ENCODE measurements at regions not wholly inside any gene's neighbourhood (a gene's known extent, or its start where the extent isn't known, plus 50 kb on each side); places are given as distances from the start of the nearest gene placed in this dataset.
"Not testable (repeated sequence)": the region's sequence is repeated elsewhere in the genome, so short reads cannot be mapped to it uniquely, and the experiment has no call there.

- Histone ChIP-seq H3K4me1 (peaks cover 0 to 3% (median 0%) of the 10 kb centered on the region in 4 donors), H3K9me3 (no peaks in the 10 kb centered on the region), H3K27me3 (no peaks in the 10 kb centered on the region), H3K27ac (replicated peaks in 1 of 4) (no peak overlapping the region), H3K4me3 (no peak overlapping the region), H3K36me3 (no peaks in the 10 kb centered on the region)
- no peak for TF ChIP-seq POLR2A (IDR thresholded peaks at IDR 0.05; ENCODE audit: low read depth)
- TF ChIP-seq CTCF (IDR thresholded peaks at IDR 0.05), result no peak
- TF ChIP-seq EP300 (IDR thresholded peaks at IDR 0.05), result no peak
- no peak for TF ChIP-seq POLR2AphosphoS5 (IDR thresholded peaks at IDR 0.05)
- 91% methylated on average over 2 of the region's 2 CpGs for WGBS
- intact Hi-C loops (cut with DNase I), result no loop called here
- no peak for DNase-seq (ENCODE audit: extremely low spot score)
Measured at GRCh38 chr5:126055348-126055729, 367.9 kb upstream of the GRAMD2B start.

GRCh38 chr5:126056352-126056751 lies 366.9 kb upstream of the GRAMD2B start:
- Histone ChIP-seq H3K9me3 (no peaks in the 10 kb centered on the region), H3K4me1 (peaks cover 0 to 3% (median 0%) of the 10 kb centered on the region in 4 donors), H3K27me3 (no peaks in the 10 kb centered on the region), H3K27ac (replicated peaks in 1 of 4) (no peak overlapping the region), H3K4me3 (no peak overlapping the region), H3K36me3 (no peaks in the 10 kb centered on the region)
- intact Hi-C loops (cut with DNase I), result no loop called here
- WGBS, result 71% methylated on average over 1 of the region's 1 CpG
- DNase-seq (ENCODE audit: extremely low spot score), result no peak
- no peak for TF ChIP-seq POLR2A (IDR thresholded peaks at IDR 0.05; ENCODE audit: low read depth)
- no peak for TF ChIP-seq EP300 (IDR thresholded peaks at IDR 0.05)
- no peak for TF ChIP-seq POLR2AphosphoS5 (IDR thresholded peaks at IDR 0.05)
- TF ChIP-seq CTCF (IDR thresholded peaks at IDR 0.05), result no peak

GRCh38 chr5:126056851-126057622 lies 366.2 kb upstream of the GRAMD2B start:
- no peak for TF ChIP-seq POLR2A (IDR thresholded peaks at IDR 0.05; ENCODE audit: low read depth)
- TF ChIP-seq POLR2AphosphoS5 (IDR thresholded peaks at IDR 0.05), result no peak
- TF ChIP-seq EP300 (IDR thresholded peaks at IDR 0.05), result no peak
- no peak for TF ChIP-seq CTCF (IDR thresholded peaks at IDR 0.05)
- DNase-seq (ENCODE audit: extremely low spot score), result no peak
- 81% methylated on average over 13 of the region's 13 CpGs for WGBS

GRCh38 chr5:126058392-126058791 lies 364.8 kb upstream of the GRAMD2B start:
- WGBS, result 93% methylated on average over 5 of the region's 5 CpGs
- H3K4me1 ChIP-seq; H3K27me3 ChIP-seq; DNase-seq (ENCODE audit: extremely low spot score); H3K4me3 ChIP-seq; intact Hi-C loops (cut with DNase I); H3K9me3 ChIP-seq; H3K36me3 ChIP-seq; H3K27ac ChIP-seq (replicated peaks in 1 of 4): not testable (repeated sequence)

More at GRCh38 chr5:126056851-126057622, 366.2 kb upstream of the GRAMD2B start:
- Histone ChIP-seq H3K27me3 (no peaks in the 10 kb centered on the region), H3K4me3 (no peak overlapping the region), H3K27ac (replicated peaks in 1 of 4) (no peak overlapping the region), H3K4me1 (peaks cover 0 to 3% (median 0%) of the 10 kb centered on the region in 4 donors), H3K9me3 (no peaks in the 10 kb centered on the region), H3K36me3 (no peaks in the 10 kb centered on the region)
- intact Hi-C loops (cut with DNase I), result no loop called here

DNA sequence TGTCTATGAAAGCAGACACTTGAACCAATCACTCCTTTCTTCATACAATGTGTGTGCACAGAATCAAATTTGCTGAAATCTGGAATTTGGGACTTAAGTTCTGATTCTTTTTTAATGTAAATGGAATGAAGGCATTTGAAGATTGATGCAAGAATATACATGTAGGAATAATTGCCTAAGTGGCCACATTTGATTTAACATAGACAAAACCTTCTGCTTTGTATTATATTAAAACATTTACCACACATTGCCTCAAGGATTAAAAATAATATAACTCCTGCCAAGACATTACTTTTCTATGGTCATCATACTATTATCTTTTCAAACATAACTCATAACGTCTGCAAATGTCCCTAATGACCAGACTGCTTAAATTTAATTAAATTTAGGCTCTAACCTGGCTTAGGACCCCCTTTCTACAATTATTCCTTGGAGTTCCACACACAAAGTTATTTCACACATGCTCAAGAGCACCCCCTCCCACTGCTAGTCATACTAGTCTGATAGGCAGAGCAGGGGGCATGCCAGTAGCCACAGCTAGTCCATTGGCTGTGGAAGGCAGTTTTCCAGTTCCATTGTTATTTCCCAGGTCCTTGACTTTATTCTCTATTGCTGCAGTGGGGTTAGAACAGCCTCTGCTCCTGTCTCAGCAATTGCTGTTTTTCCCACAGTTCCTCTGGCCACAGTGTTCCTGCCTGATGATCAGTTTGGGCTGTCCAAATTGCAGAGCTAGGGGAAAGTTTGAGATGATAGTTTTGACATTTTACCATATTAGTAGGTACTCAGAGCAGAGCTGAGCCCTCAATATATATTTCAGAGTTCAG lies 360.6 kb upstream of the GRAMD2B start:
- no peaks in the 10 kb centered on the region for H3K9me3 ChIP-seq
- no peaks in the 10 kb centered on the region for H3K27me3 ChIP-seq
- intact Hi-C loops (cut with DNase I), result no loop called here
- no peaks in the 10 kb centered on the region for H3K4me1 ChIP-seq
- TF ChIP-seq POLR2AphosphoS5 (IDR thresholded peaks at IDR 0.05), result no peak
- TF ChIP-seq EP300 (IDR thresholded peaks at IDR 0.05), result no peak
- TF ChIP-seq CTCF (IDR thresholded peaks at IDR 0.05), result no peak
- no peak for TF ChIP-seq POLR2A (IDR thresholded peaks at IDR 0.05; ENCODE audit: low read depth)
- no peaks in the 10 kb centered on the region for H3K36me3 ChIP-seq
- H3K27ac ChIP-seq (replicated peaks in 1 of 4), result no peak overlapping the region
- DNase-seq (ENCODE audit: extremely low spot score), result no peak
- 17% methylated on average over 1 of the region's 1 CpG for WGBS
- no peak overlapping the region for H3K4me3 ChIP-seq

Measured in esophagus muscularis mucosa (tissue), 4 donors.